GM12875 (cell line): ENCODE measurements at regions not wholly inside any gene's neighbourhood (a gene's known extent, or its start where the extent isn't known, plus 50 kb on each side); places are given as distances from the start of the nearest gene placed in this dataset.

Experiments
- H3K4me3 ChIP-seq: one replicate; pipeline ENCODE4 v1.5.1; 2011; ENCODE audit warnings: low read depth, low read length, control low read depth
- TF ChIP-seq, protein P1 (sequence below): IDR thresholded peaks from 2 replicates; pipeline ENCODE4 v1.5.1; 2011; ENCODE audit warnings: low read depth, mild to moderate bottlenecking, control low read depth, inconsistent platforms, low read length, moderate library complexity, borderline replicate concordance; ENCODE audit not compliant: insufficient read depth

DNA sequence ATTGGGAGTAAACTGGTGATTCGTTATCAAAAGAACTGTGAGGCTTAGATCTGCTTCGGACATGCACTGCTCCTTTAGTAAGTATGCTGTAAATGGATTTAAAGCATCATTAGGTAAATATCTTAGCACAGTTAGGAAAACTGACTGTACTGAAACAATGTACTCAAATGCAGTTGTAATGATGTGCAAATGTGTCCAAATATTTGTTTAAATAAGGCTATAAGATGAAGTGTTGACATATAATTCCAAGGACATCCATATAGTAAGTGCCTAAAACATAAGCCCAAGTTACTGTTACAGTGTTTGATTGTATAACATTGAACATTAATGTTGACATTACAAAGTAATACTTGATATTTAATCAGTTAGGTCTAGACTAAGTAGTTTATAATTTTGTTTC lies 512.5 kb upstream of the CDH18 start:
- no peak overlapping the region for H3K4me3 ChIP-seq
- TF ChIP-seq, protein P1, sequence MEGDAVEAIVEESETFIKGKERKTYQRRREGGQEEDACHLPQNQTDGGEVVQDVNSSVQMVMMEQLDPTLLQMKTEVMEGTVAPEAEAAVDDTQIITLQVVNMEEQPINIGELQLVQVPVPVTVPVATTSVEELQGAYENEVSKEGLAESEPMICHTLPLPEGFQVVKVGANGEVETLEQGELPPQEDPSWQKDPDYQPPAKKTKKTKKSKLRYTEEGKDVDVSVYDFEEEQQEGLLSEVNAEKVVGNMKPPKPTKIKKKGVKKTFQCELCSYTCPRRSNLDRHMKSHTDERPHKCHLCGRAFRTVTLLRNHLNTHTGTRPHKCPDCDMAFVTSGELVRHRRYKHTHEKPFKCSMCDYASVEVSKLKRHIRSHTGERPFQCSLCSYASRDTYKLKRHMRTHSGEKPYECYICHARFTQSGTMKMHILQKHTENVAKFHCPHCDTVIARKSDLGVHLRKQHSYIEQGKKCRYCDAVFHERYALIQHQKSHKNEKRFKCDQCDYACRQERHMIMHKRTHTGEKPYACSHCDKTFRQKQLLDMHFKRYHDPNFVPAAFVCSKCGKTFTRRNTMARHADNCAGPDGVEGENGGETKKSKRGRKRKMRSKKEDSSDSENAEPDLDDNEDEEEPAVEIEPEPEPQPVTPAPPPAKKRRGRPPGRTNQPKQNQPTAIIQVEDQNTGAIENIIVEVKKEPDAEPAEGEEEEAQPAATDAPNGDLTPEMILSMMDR: no peak

- TF ChIP-seq, protein P1: no peak
- no peak overlapping the region for H3K4me3 ChIP-seq
Observed at GRCh38 chr5:20498926-20499325, 510.9 kb upstream of the CDH18 start.

GRCh38 chr5:20498102-20498501 lies 510.1 kb upstream of the CDH18 start:
- TF ChIP-seq, protein P1: no peak
- H3K4me3 ChIP-seq: no peak overlapping the region

- H3K4me3 ChIP-seq: no peak overlapping the region
- TF ChIP-seq, protein P1: no peak
Observed at GRCh38 chr5:20497356-20497755, 509.4 kb upstream of the CDH18 start.

DNA sequence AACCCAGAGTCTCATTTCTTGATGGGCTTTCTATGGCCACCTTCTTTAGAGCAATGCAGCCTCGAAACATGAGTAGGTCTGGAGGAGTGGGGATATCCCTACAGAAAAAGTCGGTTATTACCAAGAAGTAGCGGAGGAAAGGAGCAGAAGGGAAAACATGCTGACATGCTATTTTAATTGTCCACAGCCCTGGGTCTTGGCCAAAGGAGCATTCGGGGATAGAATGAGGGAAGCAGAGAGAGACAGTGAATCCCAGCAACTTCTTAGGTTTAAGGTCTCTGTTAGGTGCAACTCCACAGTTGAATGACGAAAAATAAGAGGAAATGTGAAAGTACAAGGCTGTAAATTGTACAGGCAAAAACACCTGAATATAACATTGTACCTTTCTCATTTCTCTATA lies 506.7 kb upstream of the CDH18 start:
- H3K4me3 ChIP-seq: no peak overlapping the region
- TF ChIP-seq, protein P1: no peak

DNA sequence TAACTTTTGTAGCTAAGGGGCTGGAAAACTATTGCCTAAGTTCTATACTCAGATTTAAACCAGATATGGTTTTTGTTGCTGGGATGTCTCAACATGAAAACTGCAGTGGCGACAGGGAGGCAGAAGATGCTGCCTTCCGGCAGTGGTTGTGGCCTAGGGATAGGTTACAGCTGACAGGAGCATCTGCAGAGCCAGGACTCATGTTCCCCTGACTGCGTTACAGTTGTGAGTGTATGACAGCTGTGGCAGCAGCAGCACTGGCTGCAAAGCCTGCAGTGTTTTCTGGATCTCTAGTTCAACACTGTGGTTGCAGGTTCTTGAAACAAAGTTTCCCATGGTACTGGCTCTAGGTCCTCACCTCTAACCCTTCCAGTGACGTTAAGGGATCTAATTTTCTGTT lies 498.8 kb upstream of the CDH18 start:
- TF ChIP-seq, protein P1: no peak
- no peak overlapping the region for H3K4me3 ChIP-seq

- no peak overlapping the region for H3K4me3 ChIP-seq
- TF ChIP-seq, protein P1: no peak
Observed at GRCh38 chr5:20476016-20476415, 488.0 kb upstream of the CDH18 start.
